DMS79 (cell line): ENCODE measurements at regions not wholly inside any gene's neighbourhood (a gene's known extent, or its start where the extent isn't known, plus 50 kb on each side); places are given as distances from the start of the nearest gene placed in this dataset.
"Not testable (repeated sequence)": the region's sequence is repeated elsewhere in the genome, so short reads cannot be mapped to it uniquely, and the experiment has no call there.

Experiments
- DNase-seq: peaks from one replicate; lab custom pipeline; 2025; lab: John Stamatoyannopoulos, UW

DNA sequence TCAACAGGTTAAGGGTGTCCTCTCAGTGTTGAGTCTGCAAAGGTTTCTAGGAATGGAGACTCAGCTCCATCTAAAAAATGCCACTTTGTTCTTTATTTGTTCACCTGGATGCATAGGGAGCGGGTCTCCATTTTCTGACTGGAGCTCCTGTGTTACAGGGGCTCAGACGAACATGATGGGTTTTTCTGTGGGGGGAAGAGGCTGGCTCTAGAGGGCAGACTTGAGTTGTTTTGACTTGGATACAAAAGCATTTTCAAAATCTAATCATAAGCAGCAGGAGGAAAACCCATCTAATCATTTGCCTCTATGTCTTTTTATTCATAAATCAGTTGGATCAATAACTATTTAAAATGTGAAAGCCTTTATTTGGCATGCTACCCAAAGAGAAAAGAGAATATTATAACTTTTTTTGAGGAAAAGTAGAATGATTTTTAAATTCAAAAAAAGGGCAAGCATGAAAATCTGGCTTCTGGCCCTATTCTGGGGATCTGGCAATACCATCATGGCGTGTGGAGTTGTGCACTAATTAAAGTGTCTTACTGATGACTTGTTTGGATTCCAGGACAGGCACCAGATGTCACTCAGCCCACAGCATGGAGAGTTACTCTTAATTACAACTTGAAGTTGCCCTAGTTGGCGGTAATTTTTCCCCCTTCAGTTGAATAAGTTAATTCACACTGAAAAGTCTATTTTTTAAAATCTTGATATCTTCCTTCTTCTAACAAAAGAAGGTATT is 594.9 kb downstream of the REEP3 start:
- DNase-seq: no peak

DNA sequence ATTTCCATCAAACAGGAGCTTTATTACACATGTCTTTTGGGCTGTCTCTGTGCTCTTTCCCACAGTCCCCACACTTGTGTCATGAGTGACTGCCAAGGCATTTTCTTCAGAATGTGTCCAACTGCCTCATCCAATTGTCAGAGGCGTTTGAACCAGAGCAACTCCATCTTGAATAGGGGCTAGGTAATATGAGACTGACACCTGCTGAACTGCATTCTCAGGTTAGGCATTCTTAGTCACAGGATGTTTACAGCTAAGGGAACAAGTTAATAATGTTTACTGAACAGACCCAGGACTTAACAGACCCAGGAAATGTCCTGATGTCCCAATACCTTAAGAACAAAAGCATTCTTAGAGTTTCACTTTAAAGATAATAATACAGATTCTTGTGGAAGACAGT is 595.5 kb downstream of the REEP3 start:
- no peak for DNase-seq

DNA sequence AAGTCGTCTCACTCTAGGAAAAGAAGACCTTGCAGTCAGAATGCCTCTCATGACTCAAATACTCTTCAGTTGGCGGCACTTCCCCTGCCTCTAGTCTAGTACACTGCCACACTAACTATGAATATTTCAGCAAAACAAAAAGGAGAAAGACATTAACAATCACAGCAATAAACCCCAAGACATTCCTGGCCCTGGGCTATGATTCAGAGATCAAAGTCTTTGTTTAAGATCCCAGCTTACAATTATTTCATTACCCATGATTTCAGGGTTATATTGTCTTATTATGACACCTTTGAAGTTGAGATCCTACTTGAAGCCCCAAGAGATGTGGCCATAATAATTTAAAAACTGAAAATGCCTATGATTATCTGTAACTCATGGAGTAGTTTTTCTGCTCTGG is 597.5 kb downstream of the REEP3 start:
- DNase-seq: no peak

DNA sequence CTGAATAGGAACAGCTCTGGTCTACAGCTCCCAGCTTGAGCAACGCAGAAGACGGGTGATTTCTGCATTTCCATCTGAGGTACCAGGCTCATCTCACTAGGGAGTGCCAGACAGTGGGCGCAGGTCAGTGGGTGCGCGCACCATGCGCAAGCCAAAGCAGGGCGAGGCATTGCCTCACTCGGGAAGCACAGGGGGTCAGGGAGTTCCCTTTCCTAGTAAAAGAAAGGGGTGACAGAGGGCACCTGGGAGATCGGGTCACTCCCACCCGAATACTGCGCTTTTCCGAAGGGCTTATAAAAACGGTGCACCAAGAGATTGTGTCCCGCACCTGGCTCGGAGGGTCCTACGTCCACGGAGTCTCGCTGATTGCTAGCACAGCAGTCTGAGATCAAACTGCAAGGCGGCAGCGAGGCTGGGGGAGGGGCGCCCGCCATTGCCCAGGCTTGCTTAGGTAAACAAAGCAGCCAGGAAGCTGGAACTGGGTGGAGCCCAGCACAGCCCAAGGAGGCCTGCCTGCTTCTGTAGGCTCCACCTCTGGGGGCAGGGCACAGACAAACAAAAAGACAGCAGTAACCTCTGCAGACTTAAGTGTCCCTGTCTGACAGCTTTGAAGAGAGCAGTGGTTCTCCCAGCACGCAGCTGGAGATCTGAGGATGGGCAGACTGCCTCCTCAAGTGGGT is 599.2 kb downstream of the REEP3 start:
- DNase-seq: not testable (repeated sequence)

DNA sequence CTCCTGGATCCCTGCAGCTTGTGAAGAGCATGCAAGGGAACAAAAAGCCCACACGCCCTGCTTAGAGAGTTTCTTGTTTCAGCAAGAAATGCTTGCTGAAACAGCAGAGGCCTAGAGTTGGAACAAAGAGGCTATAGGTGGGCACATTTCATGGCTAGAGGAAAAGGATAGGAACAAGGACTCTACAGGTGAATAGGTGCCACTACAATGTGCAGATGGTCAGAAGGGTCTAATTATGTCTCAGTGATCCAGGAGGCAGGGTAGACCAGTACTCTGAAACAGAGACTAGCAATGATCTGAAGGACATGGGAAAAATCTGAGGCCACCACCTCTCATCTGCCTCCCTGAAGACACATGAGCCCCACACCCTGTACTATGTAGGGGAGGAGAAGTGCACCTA is 609.0 kb downstream of the REEP3 start:
- no peak for DNase-seq

DNA sequence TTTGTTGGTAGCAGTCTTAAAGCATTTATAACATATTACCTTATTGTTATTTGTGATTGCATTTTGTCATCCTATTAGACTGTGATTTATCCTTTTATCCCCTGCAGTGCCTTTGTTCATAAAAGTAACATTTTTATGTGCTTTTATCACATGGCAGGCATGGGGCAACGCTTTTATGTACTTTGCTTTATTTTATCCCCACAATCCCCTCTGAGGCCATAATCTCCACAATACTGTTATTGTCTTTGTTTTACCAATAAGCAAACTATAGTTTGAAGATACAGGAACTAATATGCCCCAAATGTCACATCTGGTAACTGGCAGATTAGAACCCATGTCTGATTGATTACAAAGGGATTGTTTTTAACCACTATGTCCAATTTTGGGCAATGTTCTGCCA is 613.5 kb downstream of the REEP3 start:
- no peak for DNase-seq

DNA sequence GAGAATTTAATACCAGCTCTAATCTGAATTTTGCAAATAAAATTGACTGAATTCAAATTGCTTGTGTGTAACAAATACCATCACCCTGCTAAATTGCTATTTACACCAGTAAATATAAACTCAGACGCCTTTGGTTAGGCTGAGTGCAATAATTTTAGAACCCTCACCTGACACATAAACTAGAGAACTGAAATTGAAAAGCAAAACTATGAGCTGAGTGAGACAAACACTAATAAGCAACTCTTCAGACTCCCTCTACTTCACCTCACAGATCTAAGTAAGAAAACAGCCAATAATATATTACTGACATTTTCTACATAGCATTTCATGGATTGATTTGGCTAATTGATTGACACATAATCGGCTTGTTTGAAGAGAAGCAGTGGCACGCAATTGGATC is 621.2 kb downstream of the REEP3 start:
- DNase-seq: no peak

DNA sequence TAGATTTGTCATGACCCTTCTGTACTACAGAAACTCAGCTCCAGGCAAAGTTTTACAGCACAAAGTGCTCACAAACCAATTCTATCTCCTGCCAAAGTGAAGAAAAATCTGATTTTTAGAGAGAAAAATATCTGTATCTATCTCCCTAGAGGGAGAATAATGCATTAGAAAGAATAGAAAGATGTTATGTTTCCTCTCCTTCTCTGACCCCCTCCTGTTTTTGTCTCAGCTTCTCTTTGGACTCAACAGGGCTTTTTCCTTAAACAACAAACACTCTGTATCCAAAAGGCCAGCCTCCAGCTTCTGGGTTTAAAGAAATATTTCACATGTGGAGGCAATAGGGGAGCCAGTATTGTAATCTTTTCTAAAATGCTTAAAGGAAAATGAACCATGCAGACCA is 627.4 kb downstream of the REEP3 start:
- DNase-seq: no peak

DNA sequence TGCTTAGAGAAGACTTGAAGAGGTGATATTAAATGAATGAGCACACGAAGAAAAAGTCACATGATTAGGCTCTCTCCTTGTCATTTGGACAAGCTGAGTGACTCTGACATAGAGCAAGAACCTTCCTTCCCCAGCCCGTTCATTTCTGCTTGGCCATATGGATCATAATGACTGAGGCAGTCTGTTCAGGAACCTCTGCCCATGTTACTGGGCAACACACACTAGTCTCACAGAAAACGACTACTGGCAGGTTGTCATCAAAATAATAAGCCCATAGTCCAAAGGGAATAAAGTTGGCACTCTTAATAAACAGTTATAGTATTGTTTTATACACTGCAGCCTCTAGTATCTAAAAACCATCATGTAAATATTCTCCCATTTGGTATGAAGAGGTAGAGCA is 635.0 kb downstream of the REEP3 start:
- no peak for DNase-seq

DNA sequence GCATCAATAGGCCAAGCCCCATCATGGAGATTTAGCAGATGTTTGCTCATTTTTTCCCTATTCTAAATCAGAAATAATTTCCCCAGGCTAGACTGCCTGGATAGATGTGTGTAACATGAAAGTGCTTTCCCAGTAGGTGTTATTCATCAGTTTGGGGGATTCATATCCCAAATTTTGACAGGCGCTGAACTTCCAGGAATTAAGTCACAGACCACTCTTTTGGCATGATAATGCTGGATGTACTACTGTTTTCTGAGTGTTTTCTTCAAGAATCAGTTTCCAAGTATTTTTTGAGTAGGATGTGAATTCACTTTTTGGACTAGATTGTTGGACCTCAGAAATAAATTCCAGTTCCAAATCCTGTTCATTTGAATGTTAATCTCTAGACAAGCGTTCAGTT is 637.4 kb downstream of the REEP3 start:
- DNase-seq: no peak

DNA sequence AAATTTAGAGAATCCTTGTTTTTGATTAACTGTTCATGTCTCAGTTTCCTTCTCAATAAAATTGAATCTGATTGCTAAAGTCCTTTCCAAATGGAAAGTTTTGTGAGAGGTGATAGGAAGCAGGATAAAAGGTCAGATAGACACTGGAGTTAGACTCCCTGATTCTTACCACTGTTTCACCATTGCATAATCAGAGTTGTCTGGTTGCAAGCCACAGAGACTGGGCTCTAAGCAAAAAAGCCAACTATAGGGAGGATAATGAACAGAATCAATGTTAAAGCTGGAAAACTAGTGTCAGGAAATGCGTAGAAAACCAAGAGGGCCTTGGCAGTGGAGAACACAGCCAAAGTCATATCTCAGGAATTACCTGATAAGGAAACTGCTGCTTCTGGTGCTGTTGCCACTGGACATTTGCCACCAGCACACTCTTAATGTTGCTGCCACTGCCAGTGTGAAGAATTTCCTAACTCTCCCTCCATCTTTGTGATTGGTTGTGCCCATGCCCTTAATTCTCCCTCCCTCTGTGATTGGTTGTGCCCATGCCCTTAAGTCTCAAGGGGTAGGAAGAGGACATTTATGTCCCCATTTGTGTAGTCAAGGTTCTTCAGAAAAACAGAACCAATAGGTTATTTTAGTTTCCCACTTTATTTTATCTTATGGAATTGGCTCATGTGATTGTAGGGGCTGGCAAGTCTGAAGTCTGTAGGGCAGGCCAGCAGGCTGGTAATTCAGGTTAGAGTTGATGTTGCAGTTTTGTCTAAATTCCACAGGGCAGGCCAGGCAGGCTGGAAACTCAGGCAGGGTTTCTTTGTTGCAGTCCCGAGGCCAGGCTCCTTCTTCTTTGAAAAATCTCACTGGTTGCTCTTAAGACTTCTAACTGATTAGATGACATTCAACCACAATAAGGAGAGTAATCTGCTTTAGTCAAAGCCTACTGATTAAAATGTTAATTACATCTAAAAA is 639.0 kb downstream of the REEP3 start:
- no peak for DNase-seq

DNA sequence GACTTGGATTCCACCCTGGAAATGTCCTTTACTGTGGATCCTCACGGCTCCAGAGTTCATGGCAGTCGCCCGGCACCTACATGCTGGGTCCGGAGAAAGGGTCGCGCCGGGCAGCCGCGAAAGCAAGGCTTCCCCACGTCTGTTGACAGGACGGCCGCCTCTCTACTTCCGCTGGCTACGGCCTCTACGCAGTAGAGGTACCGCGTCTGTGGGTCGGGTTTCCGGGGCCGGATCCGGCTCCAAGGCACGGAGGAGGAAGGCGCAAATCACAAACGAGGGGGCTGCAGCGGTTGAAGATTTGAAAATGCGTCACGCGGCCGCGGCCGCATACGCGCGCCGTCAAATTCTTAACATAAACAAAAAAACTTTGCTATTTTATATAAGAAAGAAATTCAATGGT is 649.6 kb downstream of the REEP3 start:
- DNase-seq: no peak

DNA sequence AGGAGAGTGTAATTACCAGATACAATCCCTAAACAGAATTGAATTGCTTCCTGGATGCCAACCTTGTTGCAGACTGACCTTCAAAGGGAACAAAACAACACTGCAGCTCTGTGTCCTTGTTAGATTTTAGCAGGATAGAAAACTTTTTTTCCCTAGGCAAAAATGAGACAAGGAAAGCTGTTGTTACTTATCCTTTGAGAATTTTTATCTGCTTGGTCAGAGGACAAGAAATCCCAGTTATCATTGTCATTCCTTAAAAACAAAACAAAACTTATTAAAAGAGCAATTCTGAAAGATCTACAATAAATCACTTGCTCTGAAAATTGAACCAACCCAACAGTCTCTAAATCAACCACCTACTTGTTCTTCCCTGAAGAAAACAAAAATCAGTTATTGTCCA is 652.6 kb downstream of the REEP3 start:
- no peak for DNase-seq

DNA sequence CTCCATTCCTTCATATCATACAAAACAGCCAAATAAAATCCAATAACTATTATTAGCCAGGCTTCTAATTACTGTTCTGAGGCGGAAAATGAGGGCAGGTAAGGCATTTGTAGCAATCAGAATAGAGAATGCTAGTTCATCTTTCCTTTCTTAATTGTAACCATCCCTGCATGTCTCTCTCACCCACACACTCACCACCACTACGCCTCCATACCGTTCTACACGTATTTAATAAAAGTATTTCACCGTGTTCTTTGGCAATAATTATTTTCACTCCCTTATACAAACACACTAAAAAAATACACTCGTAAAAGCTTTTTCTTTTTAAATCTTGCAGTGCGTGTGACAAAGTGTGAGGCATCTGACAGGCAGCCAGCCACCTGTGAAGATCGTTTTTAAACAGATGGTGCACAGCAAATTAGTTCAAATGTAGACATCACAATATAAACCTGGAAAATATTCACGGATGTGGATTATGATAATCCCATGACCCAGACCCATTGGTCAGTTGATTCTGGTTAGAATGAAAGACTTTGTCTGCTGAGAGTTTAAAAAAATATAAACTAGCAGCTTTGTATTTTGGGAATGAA is 653.6 kb downstream of the REEP3 start:
- no peak for DNase-seq

DNA sequence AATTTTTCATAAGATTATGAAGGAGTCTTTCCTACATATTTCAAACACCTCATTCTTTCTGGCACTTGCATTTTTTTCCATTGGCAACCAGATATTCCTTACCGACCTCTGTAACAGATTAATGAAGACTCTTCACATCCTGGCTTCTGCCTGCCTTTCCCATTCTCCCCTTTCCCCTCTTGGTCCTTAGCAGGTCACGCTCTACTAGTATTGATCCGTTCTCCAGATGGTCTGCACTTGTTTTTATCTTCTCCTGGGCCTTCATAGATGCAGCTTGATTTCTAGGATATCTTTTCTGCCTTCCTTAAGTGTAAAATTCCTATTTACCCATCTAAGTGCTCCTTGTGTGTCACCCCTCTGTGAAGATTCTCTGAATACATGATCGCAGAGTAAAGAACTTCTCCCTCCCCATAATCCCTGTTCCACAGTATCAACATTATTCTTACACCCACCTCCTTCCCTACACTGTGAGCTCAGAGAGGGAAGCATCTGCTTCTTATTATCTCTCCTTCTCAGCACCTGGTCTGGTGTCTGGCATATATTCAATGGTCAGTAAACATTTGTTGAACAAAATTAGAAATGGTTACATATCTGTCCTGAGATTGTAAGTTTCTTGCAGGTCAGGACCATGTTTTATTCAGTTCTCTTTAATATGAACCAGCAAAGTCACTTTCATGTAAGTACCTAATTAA is 654.2 kb downstream of the REEP3 start:
- DNase-seq: no peak

DNA sequence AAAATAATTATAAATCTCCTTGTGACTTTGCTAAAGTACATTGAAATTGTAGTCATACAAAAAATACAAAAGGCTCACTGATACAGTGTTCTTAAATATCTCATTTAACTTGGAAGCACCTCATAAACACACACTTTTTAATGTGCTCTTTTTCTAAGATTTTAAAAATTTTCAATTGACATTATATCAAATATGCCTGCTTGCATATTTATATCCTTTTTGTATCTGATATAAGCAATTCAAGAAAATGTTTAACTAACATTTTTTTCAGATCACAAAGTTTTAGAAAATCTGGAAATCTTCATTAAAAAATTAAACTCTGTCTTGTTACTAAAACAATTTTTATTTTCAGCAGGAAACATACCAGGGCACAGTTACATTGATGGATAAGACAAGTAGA is 661.5 kb downstream of the REEP3 start:
- DNase-seq: no peak

DNA sequence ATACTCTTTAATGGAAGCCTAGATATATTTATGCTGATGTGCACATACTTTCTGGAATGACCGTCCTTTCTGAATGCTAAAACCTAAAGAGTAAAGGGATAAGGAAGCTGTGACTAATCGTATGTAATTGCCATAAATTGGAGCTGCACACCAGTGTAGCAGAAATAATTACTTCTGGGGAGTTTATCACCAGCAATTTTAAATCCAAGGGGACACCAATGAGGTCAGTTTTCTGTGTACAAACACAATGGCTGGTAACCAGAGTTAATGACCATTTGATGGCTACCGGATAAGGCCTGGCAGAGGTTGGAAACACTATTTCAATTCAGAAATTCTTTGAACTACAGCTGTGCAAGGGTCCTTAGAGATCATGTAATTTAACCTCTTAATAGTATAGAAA is 670.1 kb downstream of the REEP3 start:
- no peak for DNase-seq

DNA sequence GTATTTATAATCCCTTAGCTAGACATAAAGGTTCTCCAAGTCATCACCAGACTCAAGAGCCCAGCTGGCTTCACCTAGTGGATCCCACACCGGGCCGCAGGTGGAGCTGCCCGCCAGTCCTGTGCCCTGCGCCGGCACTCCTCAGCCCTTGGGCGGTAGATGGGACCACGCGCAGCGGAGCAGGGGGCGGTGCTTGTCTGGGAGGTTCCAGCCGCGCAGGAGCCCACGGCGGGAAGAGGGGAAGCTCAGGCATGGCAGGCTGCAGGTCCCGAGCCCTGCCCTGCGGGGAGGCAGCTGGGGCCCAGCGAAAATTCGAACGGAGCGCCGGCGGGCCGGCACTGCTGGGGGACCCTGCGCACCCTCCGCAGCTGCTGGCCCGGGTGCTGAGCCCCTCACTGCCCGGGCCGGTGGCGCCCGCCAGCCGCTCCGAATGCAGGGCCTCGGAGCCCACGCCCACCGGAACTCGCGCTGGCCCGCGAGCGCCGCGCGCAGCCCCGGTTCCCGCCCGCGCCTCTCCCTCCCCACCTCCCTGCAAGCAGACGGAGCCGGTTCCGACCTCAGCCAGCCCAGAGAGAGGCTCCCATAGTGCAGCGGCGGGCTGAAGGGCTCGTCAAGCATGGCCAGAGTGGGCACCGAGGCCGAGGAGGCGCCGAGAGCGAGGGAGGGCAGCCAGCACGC is 675.6 kb downstream of the REEP3 start:
- no peak for DNase-seq

DNA sequence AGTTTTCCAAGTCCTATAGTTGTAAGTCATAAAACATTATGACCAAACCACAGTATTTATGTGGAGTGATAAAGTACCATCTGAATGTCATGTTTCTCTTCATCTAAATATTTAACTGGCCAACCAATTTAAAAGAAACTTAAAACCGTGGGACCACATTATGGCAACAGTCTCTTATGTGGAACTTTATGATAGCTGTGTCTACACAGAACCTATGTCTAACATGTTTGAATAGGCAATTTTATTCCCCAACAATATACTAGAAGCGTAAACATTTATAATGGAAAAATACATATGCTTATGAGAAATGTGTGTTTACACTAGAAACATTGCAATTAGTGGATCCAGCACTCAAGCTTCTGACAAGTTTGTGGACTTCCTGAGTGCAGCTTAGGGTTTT is 680.7 kb downstream of the REEP3 start:
- DNase-seq: no peak

DNA sequence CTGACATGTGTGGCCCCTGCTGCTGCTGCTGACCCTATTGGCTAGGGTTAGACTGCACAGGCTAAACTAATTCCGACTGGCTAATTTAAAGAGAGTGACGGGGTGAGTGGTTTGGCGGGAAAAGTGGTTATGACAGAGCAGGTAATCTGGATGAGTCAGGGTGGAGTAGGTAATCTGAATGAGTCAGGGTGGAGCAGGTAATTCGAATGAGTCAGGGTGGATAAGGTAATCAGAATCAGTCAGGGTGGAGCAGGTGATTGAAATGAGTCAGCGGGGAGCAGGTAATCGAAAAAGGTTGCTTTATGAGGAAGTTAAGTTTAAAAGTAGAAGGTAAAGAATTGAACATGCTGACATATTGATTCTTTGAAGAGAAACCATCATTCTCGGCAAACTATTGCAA is 683.3 kb downstream of the REEP3 start:
- DNase-seq: not testable (repeated sequence)

DNA sequence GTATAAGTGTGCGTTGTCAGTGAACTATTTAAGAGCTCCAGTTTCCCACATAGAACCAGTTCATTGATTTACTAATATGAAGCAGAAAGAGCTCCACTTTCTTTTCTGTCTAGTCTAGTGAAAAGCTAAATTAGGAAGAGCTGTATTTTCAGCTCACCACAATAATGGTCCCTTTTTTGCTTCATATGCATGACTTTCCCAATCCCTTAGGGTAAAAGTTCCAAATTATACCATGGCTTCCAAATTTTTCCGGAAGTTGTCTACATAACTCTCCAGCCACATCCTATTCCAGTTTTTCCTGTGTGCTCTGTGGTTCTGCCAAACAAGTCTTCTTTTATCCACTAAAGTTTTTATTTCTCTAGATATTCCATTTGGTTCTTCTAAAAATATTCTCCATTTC is 685.2 kb downstream of the REEP3 start:
- DNase-seq: no peak
